GM18505 (cell line): ENCODE measurements at regions not wholly inside any gene's neighbourhood (a gene's known extent, or its start where the extent isn't known, plus 50 kb on each side); places are given as distances from the start of the nearest gene placed in this dataset.

Experiments
- ATAC-seq: cut with Tn5 transposase; IDR thresholded peaks from one replicate; pipeline ENCODE4 v1.9.1; 2021; ENCODE audit not compliant: unreplicated experiment
- POLR2A ChIP-seq: IDR thresholded peaks from 4 replicates; pipeline ENCODE4 v1.6.1; 2011; ENCODE audit warnings: borderline replicate concordance; ENCODE audit not compliant: insufficient read depth, insufficient read length; ENCODE audit errors: extremely low read depth

DNA sequence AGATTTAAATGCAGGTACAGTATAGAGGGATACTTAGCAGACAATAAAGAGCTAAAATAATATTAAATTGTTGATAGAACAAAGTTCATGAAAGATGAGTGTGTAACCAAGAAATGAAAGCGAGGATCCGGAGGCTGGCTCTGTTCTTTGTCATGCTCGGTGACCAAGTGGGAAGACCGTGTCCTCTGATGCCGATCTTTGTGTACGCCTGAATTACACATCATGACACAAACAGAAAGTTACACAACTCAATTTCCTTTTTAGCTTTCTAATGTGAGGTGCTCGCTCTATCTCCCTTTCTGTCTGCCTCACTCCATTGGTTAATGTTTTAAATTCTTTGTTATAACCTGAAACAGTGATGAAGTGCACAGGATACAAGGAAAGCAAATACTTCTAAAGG lies 114.8 kb upstream of the NEIL3 start:
- no peak for ATAC-seq
- no peak for TF ChIP-seq POLR2A

DNA sequence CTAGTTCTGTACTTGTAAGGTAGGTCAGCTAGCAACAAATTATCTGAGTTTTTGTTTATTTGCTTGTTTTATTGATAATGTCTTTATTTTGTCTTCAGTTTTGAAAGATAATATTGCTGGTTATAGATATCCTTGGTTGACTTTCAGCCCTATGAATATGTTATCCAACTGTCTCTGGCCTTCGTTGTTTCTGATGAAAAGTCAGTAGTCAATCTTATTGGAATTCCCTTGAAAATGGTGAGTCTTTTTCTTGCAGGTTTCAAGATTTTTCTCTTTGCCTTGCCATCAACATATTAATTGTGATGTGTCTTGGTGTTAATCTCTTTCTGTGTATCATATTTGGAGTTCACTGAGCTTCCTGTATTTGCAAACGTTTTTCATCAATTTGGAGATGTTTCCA lies 113.1 kb upstream of the NEIL3 start:
- no peak for ATAC-seq
- TF ChIP-seq POLR2A = no peak

DNA sequence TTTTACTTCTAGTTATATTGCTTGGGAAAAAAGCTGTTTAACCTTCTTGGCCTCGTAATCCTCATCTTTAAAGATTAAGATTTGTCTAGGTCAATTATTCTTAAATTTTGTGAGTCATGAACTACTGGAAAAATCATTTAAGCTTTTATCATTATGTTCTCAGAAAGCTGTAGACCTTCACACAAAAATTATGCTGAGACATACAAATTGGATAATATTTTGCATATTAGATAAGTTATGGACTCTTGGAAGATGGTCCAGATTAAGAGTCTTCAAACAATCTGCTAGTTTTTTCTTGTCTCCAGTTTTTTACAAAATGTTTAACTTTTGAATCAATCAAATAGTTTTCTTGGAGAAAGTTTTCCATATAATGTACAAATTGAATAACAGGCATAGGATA lies 108.1 kb upstream of the NEIL3 start:
- TF ChIP-seq POLR2A = no peak
- ATAC-seq = no peak

DNA sequence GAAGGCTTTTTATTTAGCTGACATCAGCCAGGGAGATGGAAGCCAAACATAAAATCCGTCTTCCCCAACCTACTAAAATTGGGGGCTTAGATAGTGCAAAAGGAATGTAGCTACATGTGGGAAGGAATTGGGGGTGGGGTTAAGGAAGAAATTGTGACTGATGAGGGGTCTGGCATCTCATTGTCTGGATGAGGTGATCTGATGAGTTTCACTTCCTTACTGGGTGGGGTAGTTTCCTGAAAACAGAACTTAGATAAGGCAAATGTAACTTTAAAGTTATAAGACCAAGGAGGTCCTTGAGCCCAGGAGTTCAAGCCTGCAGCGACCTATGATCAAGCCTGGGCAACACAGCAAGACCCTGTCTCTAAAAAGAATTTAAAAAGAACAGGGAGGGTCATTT lies 105.5 kb upstream of the NEIL3 start:
- ATAC-seq = no peak
- no peak for TF ChIP-seq POLR2A

DNA sequence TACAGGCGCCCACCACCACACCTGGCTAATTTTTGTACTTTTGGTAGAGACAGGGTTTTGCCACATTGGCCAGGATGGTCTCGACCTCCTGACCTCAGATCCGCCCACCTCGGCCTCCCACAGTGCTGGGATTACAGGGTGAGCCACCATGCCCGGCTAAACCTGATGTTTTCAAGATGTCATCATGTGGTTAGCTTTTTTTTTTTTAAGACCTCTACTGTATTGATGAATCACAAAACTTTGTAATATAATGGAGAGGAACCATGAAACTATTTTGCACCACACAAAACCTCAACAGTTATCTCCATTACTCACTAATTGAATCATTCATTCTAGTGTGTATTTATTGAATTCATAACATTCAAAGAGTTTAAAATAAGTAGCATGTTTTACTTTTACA lies 94.7 kb upstream of the NEIL3 start:
- ATAC-seq = no peak
- TF ChIP-seq POLR2A = no peak

DNA sequence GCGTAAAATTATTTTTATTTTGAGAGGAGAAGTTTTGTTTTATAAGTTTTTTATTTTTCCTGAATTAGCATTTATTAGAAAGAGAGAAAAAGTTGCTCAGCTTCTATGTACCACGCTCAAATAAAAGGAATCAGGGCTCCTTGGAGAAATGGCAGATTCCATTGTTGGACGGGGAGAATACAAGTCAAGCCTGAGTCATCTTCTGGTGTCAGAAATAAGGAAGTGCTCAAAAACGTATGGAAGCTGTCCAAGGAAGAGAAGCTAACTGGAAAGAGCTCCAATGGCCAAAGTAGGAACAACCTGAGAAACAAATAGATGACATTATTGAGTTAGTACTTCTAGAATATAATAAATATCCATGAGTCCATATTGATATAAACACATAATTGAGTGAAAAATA lies 89.3 kb upstream of the NEIL3 start:
- no peak for TF ChIP-seq POLR2A
- no peak for ATAC-seq

DNA sequence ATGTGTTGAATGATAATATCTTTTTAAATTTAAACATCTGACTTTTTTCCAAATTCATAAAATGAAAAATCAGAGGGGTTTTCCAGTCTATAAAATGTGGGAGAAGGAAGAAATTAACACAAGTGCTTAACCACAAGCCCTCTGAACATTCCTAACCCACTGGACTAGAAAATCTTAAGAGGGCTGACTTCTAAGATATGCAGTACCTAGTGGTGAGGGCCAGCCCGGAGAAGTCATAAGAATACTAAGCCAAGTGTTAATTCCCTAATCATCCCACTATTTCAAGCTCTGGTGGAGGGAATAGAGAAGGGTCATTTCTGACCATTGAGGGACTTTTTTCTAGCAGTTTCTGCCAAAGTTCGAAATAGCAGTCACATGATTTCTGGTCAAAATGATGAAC lies 86.9 kb upstream of the NEIL3 start:
- TF ChIP-seq POLR2A = no peak
- ATAC-seq = no peak

DNA sequence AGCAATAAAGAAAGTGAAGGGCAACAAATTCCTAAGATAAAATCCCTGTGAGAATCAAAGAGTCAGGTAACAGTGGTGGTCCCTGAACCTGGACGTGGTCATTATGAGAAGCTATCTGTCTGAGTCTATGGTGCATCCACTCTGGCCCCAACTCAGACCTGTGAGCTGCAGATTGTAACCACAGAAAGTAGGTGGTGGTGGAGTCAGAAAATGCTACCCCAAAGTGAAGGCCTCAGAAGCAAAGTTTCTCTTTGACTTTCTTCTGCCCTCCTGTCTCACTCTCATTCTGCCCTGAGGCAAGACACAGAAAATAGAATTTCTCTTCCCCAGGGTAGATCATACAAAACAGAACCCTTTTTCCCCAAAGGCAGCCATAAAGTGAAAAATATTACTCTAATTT lies 84.1 kb upstream of the NEIL3 start:
- ATAC-seq = no peak
- no peak for TF ChIP-seq POLR2A

DNA sequence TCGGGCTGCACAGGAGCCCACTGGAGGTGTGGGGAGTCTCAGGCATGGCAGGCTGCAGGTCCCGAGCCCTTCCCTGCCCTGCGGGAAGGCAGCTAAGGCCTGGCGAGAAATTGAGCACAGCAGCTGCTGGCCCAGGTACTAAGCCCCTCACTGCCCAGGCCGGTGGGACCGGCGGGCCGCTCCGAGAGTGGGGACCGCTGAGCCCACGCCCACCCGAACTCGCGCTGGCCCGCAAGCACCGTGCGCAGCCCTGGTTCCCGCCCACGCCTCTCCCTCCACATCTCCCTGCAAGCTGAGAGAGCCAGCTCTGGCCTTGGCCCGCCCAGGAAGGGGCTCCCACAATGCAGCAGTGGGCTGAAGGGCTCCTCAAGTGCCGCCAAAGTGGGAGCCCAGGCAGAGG lies 82.0 kb upstream of the NEIL3 start:
- ATAC-seq = no peak
- TF ChIP-seq POLR2A = no peak

DNA sequence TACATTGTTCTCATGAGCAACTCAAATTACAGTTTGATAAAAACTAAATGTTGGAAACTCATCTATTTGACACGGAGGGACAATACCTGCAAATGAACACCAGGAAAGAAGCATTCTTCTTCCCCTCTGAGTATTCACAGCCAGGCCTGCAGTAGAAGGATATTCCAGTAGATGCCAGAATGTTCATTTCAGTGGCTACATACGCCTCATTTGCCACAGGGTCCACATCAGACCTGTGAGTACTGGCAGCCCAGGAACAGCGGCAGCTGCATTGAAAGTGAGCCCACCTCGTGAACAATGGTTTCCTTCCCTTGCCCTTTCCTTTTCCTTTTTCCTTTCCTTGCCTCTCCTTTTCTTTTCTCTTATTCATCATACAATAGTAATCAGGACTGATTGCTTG lies 81.1 kb upstream of the NEIL3 start:
- no peak for TF ChIP-seq POLR2A
- ATAC-seq = no peak

DNA sequence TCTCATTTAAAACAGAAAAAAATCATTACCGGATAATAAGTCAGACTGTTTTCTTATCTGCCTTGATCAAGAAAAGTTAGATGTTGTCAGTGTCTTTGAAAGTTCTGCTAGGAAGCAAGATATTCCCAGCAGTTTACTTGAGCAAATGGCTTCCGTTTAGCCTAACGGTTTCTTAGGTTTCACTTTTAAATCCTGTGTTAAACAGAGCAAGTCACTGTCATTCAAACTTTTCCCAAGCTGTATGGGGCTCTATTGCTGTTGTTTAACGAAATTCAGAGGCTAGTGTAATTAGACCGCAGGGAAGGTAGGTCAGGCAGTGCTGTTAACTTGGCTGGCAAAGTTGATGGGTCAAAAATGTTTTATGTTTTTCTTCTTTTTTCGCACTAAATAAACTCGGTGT lies 80.3 kb upstream of the NEIL3 start:
- no peak for ATAC-seq
- TF ChIP-seq POLR2A = no peak

DNA sequence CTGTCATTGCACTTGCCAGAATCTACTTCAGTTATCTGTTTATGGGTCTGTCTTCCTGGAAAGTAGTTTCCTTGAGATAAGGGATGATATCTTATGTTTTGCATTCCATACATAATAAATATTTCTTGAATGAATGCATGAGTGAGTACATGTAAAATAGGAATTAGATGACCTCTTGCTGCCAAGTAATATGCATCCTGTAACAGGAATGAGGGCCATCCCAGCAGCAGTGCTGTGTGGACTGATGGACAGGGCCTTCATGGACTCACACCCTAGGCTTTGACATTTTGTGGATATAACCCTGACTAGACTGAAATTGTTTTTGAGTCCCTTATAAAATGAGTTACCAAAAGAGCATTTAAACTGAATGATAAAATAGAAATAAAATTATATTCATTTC lies 77.2 kb upstream of the NEIL3 start:
- TF ChIP-seq POLR2A = no peak
- ATAC-seq = no peak

DNA sequence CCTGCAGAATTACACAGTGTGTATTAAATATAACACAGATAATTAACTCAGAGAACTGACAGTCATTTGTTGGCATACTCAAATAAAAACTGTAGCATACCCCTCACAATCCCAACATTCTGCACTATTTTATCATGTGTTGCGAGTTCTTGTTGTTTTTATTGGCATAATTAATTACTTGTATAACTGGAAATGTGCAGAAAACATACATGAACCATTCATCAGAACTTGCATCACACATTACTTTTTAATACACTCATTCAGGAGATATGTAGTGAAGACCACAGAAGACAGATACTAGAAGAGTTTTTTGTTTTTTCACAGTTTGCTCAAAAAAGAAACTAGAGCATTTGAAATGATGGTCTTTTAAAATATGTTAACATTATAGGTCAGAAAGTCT lies 74.6 kb upstream of the NEIL3 start:
- ATAC-seq = no peak
- TF ChIP-seq POLR2A = no peak

DNA sequence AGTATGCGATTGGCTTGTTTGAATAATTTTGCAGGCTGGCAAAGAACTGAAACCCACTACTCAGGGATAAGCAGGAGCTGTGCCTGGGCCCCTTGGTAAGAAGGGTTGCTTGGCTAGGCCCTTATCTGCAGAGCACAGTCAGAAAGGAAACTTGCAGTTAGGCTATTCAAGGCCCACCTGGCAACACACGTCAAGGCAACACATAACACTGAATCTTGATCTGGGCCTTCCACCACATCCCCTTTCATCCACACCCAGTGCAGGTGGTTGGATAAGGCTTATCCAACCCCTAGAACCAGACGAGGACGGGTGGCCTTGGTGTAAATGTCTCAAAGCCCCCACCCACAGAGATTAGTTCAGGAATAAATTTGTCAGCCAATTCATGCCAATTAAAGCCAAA lies 72.8 kb upstream of the NEIL3 start:
- no peak for ATAC-seq
- no peak for TF ChIP-seq POLR2A

DNA sequence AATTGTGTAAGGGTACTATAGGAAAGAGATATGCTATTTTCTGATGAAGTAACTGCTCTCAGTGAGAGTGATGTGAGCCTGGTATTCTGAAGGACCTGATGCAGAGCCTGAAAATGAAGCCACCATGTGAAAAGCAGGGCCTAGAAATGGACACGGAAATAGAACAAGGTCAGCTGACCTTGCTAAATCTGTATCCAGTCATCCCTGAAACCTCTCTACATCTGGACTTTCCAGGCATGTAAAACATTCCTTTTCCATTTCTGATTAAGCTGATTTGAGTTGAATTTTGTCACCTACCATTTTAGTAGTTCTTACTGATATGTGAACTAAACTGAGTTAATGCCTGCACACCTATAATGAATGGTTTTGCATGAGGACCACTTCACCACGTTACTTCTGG lies 72.4 kb upstream of the NEIL3 start:
- no peak for TF ChIP-seq POLR2A

More for the DNA sequence above, 72.4 kb upstream of the NEIL3 start:
- ATAC-seq = no peak
